Ishikawa (cell line): ENCODE measurements at regions not wholly inside any gene's neighbourhood (a gene's known extent, or its start where the extent isn't known, plus 50 kb on each side); places are given as distances from the start of the nearest gene placed in this dataset.

Source experiments
- CEBPB ChIP-seq: IDR thresholded peaks from 2 replicates; pipeline ENCODE4 v1.6.1; 2012
- CREB1 ChIP-seq: IDR thresholded peaks from 2 replicates; pipeline ENCODE4 v1.6.1; 2012; ENCODE audit warnings: low read depth
- EGR1 ChIP-seq: IDR thresholded peaks from 2 replicates; pipeline ENCODE4 v1.6.1; 2012
- EP300 ChIP-seq: IDR thresholded peaks from 2 replicates; pipeline ENCODE4 v1.6.1; 2012; ENCODE audit warnings: borderline replicate concordance
- FOXM1 ChIP-seq: IDR thresholded peaks from 2 replicates; pipeline ENCODE4 v1.6.1; 2012; ENCODE audit warnings: low read depth, borderline replicate concordance
- MAX ChIP-seq: IDR thresholded peaks from 2 replicates; pipeline ENCODE4 v1.6.1; 2012
- NFIC ChIP-seq: IDR thresholded peaks from 2 replicates; pipeline ENCODE4 v1.6.1; 2012
- RAD21 ChIP-seq: IDR thresholded peaks from 2 replicates; pipeline ENCODE4 v1.6.1; 2012; ENCODE audit warnings: low read depth
- REST ChIP-seq: IDR thresholded peaks from 2 replicates; pipeline ENCODE4 v1.6.1; 2012; ENCODE audit warnings: low read depth, mild to moderate bottlenecking
- TAF1 ChIP-seq: IDR thresholded peaks from 2 replicates; pipeline ENCODE4 v1.6.1; 2012; ENCODE audit warnings: low read depth, mild to moderate bottlenecking
- TCF12 ChIP-seq: IDR thresholded peaks from 2 replicates; pipeline ENCODE4 v1.6.1; 2012; ENCODE audit warnings: low read depth
- TEAD4 ChIP-seq: IDR thresholded peaks from 2 replicates; pipeline ENCODE4 v1.6.1; 2012
- USF1 ChIP-seq: IDR thresholded peaks from 2 replicates; pipeline ENCODE4 v1.6.1; 2012
- YY1 ChIP-seq: IDR thresholded peaks from 2 replicates; pipeline ENCODE4 v1.6.1; 2012; ENCODE audit warnings: low read depth
- ZBTB7A ChIP-seq: IDR thresholded peaks from 2 replicates; pipeline ENCODE4 v1.6.1; 2012; ENCODE audit warnings: low read depth

GRCh38 chr6:138580801-138581200 is 81.5 kb upstream of the NHSL1 start:
- TF ChIP-seq REST = no peak
- no peak for TF ChIP-seq TEAD4
- TF ChIP-seq YY1 = no peak
- TF ChIP-seq ZBTB7A = no peak
- TF ChIP-seq TAF1 = no peak
- TF ChIP-seq TCF12 = no peak
- no peak for TF ChIP-seq CEBPB
- no peak for TF ChIP-seq EGR1
- TF ChIP-seq FOXM1 = no peak
- TF ChIP-seq USF1 = no peak
- no peak for TF ChIP-seq EP300
- TF ChIP-seq MAX = no peak
- TF ChIP-seq RAD21 = no peak
- no peak for TF ChIP-seq NFIC

- TF ChIP-seq FOXM1 (no peak), USF1 (no peak), RAD21 (no peak), YY1 (no peak), ZBTB7A (no peak), MAX (no peak), CREB1 (no peak), NFIC (no peak), TCF12 (no peak), EGR1 (no peak), EP300 (no peak), TAF1 (no peak)
Observed at GRCh38 chr6:138582573-138582972, 83.3 kb upstream of the NHSL1 start.

GRCh38 chr6:138586638-138587037 is 87.3 kb upstream of the NHSL1 start:
- no peak for TF ChIP-seq NFIC
- no peak for TF ChIP-seq MAX
- TF ChIP-seq EGR1 = no peak
- no peak for TF ChIP-seq REST
- no peak for TF ChIP-seq CREB1
- TF ChIP-seq RAD21 = no peak

- TF ChIP-seq FOXM1 (no peak), RAD21 (peak; percentile 87)
Observed at GRCh38 chr6:138588805-138589434, 89.6 kb upstream of the NHSL1 start.

- TF ChIP-seq CEBPB = no peak
- no peak for TF ChIP-seq EGR1
- no peak for TF ChIP-seq TCF12
- TF ChIP-seq REST = no peak
- no peak for TF ChIP-seq YY1
- TF ChIP-seq EP300 = no peak
- TF ChIP-seq NFIC = no peak
- TF ChIP-seq TEAD4 = no peak
- peak; percentile 71 for TF ChIP-seq RAD21
Observed at GRCh38 chr6:138590796-138591709, 91.8 kb upstream of the NHSL1 start.
